Activated naive CD8-positive, alpha-beta T cell treated with anti-CD3 and anti-CD28 coated beads for 36 hours (primary cell): ENCODE measurements at regions not wholly inside any gene's neighbourhood (a gene's known extent, or its start where the extent isn't known, plus 50 kb on each side); places are given as distances from the start of the nearest gene placed in this dataset.

Experiments used
- DNase-seq: peaks from one replicate; pipeline ENCODE4 v3.0.0; 2021
- H3K27ac Mint-ChIP-seq: one replicate; pipeline ENCODE4 v1.8.0; 2022; ENCODE audit warnings: mild to moderate bottlenecking, moderate library complexity, mixed read lengths
- H3K27me3 Mint-ChIP-seq: one replicate; pipeline ENCODE4 v1.8.0; 2022; ENCODE audit warnings: mild to moderate bottlenecking, mixed read lengths
- H3K36me3 Mint-ChIP-seq: one replicate; pipeline ENCODE4 v1.8.0; 2021; ENCODE audit warnings: mild to moderate bottlenecking, mixed read lengths
- H3K4me1 Mint-ChIP-seq: one replicate; pipeline ENCODE4 v1.8.0; 2021; ENCODE audit warnings: mixed read lengths
- H3K4me3 Mint-ChIP-seq: one replicate; pipeline ENCODE4 v1.8.0; 2022; ENCODE audit warnings: mild to moderate bottlenecking, moderate library complexity, mixed read lengths
- H3K9me3 Mint-ChIP-seq: one replicate; pipeline ENCODE4 v1.8.0; 2022; ENCODE audit warnings: mixed read lengths

- Mint-ChIP-seq H3K27me3 (peaks cover 4% of the 10 kb centered on the region), H3K4me1 (peaks cover 3% of the 10 kb centered on the region), H3K9me3 (no peaks in the 10 kb centered on the region), H3K27ac (no peak overlapping the region), H3K4me3 (no peak overlapping the region), H3K36me3 (peaks cover 2% of the 10 kb centered on the region)
- no peak for DNase-seq
These were observed 70.4 kb upstream of the SMLR1 start for GRCh38 chr6:130756824-130757223.

DNA sequence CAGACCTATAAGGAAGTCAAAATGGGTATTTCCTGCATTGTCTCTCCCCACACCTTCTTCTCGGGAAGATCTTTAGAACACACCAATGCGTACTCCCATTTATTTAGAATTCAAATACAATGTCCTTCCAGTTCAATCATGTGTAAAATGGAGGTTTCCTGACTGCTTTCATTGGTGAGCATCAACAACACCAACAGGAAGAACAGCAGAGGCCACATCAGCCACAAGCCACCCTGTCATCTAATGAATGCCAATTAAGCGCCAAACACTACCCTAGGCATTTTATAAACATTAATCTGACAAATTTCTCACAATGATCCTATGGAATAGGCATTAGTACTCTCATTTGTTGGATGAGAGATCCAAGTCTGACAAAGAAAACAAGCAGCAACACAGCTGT, 68.4 kb upstream of the SMLR1 start:
- Mint-ChIP-seq H3K9me3 (no peaks in the 10 kb centered on the region), H3K4me1 (peaks cover 3% of the 10 kb centered on the region), H3K27me3 (peaks cover 4% of the 10 kb centered on the region), H3K36me3 (peaks cover 2% of the 10 kb centered on the region), H3K4me3 (no peak overlapping the region), H3K27ac (no peak overlapping the region)
- DNase-seq, result no peak

GRCh38 chr6:130760006-130760405, 67.2 kb upstream of the SMLR1 start:
- no peak overlapping the region for H3K27ac Mint-ChIP-seq
- H3K36me3 Mint-ChIP-seq, result peaks cover 2% of the 10 kb centered on the region

DNA sequence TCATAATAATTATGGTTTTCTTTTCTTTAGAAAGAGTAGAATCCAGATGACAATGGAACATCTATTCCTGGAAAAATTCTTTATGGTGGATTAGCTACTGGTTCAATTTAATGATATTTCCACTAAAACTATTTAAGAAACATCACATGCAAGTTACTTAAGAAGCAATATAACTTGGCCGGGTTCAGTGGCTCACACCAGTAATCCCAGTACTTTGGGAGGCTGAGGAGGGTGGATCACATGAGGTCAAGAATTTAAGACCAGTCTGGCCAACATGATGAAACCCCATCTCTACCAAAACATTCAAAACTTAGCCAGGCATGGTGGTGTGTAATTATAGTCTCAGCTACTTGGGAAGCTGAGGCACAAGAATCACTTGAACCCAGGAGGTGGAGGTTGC, 65.9 kb upstream of the SMLR1 start:
- H3K27ac Mint-ChIP-seq, result no peak overlapping the region
- DNase-seq, result no peak
- H3K36me3 Mint-ChIP-seq, result peaks cover 2% of the 10 kb centered on the region
- H3K4me3 Mint-ChIP-seq, result no peak overlapping the region
- peaks cover 4% of the 10 kb centered on the region for H3K27me3 Mint-ChIP-seq
- peaks cover 3% of the 10 kb centered on the region for H3K4me1 Mint-ChIP-seq
- no peaks in the 10 kb centered on the region for H3K9me3 Mint-ChIP-seq

More at GRCh38 chr6:130760006-130760405, 67.2 kb upstream of the SMLR1 start:
- H3K27me3 Mint-ChIP-seq, result peaks cover 4% of the 10 kb centered on the region
- DNase-seq, result no peak
- H3K4me3 Mint-ChIP-seq, result no peak overlapping the region
- no peaks in the 10 kb centered on the region for H3K9me3 Mint-ChIP-seq
- H3K4me1 Mint-ChIP-seq, result peaks cover 3% of the 10 kb centered on the region

- Mint-ChIP-seq H3K27me3 (peaks cover 1% of the 10 kb centered on the region), H3K36me3 (no peaks in the 10 kb centered on the region), H3K27ac (no peak overlapping the region), H3K4me3 (no peak overlapping the region), H3K4me1 (no peaks in the 10 kb centered on the region), H3K9me3 (no peaks in the 10 kb centered on the region)
- DNase-seq, result no peak
These were observed 62.0 kb upstream of the SMLR1 start for GRCh38 chr6:130765181-130765727.

DNA sequence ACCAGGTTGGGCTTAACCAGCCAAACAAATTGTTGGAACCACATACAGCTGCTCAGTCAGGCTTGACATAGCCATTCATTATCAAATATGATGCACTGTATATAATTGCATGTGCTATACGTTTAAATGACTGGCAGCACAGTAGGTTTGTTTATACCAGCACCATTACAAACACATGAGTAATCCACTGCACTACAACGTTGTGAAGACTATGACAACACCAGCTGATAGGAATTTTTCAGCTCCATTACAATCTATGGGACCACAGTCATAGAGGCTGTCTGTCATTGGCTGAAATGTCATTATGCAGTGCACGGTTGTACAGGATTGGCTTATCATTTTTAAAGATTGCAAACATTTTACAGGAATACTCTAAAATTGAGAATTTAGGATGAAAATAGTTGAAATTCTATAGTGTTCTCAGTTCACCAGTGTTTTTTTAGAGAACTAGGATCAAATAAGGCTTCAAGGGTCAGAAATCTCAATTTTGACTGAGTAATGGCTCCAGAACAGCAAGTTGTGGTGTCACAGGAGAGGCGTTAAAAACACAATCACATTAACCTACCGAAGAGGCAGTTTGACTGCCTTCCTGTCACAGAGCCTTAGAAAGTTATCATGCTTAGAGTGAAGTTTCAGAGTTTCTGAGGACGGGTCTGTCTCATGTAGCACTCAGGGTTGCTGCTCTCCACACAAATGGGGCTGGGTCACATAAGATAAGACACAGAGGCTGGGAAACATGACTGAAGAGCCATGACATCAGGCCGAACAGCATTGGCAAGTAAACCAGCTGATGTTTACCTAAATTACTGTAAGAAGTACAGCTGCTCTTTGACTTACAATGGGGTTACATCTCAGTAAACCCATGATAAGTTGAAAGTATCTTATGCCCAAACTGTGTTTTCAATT, 60.7 kb upstream of the SMLR1 start:
- H3K27ac Mint-ChIP-seq, result no peak overlapping the region

GRCh38 chr6:130769861-130770260, 57.3 kb upstream of the SMLR1 start:
- Mint-ChIP-seq H3K27me3 (no peaks in the 10 kb centered on the region), H3K9me3 (no peaks in the 10 kb centered on the region), H3K27ac (no peak overlapping the region), H3K36me3 (no peaks in the 10 kb centered on the region), H3K4me3 (no peak overlapping the region), H3K4me1 (no peaks in the 10 kb centered on the region)
- DNase-seq, result no peak

More for the DNA sequence above, 60.7 kb upstream of the SMLR1 start:
- no peaks in the 10 kb centered on the region for H3K36me3 Mint-ChIP-seq
- no peak overlapping the region for H3K4me3 Mint-ChIP-seq
- DNase-seq, result no peak
- no peaks in the 10 kb centered on the region for H3K27me3 Mint-ChIP-seq
- no peaks in the 10 kb centered on the region for H3K9me3 Mint-ChIP-seq
- H3K4me1 Mint-ChIP-seq, result no peaks in the 10 kb centered on the region

- Mint-ChIP-seq H3K4me3 (no peak overlapping the region), H3K27me3 (no peaks in the 10 kb centered on the region), H3K9me3 (no peaks in the 10 kb centered on the region), H3K4me1 (peaks cover 7% of the 10 kb centered on the region), H3K36me3 (no peaks in the 10 kb centered on the region), H3K27ac (no peak overlapping the region)
- DNase-seq, result no peak
These were observed 55.5 kb upstream of the SMLR1 start for GRCh38 chr6:130771741-130772140.

DNA sequence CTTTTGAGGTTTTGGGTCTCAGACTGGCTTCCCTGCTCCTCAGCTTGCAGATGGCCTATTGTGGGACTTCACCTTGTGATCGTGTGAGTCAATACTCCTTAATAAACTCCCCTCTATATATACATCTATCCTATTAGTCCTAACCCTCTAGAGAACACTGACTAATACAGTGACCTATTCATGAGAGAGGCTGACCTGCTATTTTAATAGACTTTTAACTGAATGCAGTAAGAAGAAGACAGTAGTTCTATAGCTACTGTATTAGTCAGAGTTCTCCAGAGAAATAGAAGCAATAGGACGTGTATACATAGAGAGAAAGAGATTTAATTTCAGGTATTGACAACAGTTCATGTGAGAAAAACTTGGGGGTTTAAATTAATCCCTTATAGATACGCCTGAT, 53.3 kb upstream of the SMLR1 start:
- H3K27ac Mint-ChIP-seq, result no peak overlapping the region
- no peaks in the 10 kb centered on the region for H3K36me3 Mint-ChIP-seq
- no peaks in the 10 kb centered on the region for H3K9me3 Mint-ChIP-seq

GRCh38 chr6:130775411-130776012, 51.7 kb upstream of the SMLR1 start:
- H3K9me3 Mint-ChIP-seq, result peaks cover 6% of the 10 kb centered on the region
- DNase-seq, result no peak
- H3K27ac Mint-ChIP-seq, result no peak overlapping the region
- H3K4me3 Mint-ChIP-seq, result no peak overlapping the region
- peaks cover 6% of the 10 kb centered on the region for H3K36me3 Mint-ChIP-seq
- no peaks in the 10 kb centered on the region for H3K27me3 Mint-ChIP-seq
- H3K4me1 Mint-ChIP-seq, result peaks cover 31% of the 10 kb centered on the region

More for the DNA sequence above, 53.3 kb upstream of the SMLR1 start:
- DNase-seq, result no peak
- H3K4me1 Mint-ChIP-seq, result peaks cover 14% of the 10 kb centered on the region
- H3K4me3 Mint-ChIP-seq, result no peak overlapping the region
- no peaks in the 10 kb centered on the region for H3K27me3 Mint-ChIP-seq

GRCh38 chr6:130776287-130776925, 50.8 kb upstream of the SMLR1 start:
- H3K9me3 Mint-ChIP-seq, result peaks cover 8% of the 10 kb centered on the region
- no peak overlapping the region for H3K27ac Mint-ChIP-seq
- no peaks in the 10 kb centered on the region for H3K27me3 Mint-ChIP-seq
- H3K36me3 Mint-ChIP-seq, result peaks cover 8% of the 10 kb centered on the region
- DNase-seq, result no peak
- no peak overlapping the region for H3K4me3 Mint-ChIP-seq
- H3K4me1 Mint-ChIP-seq, result peaks cover 40% of the 10 kb centered on the region
